A673 (cell line): ENCODE measurements at regions not wholly inside any gene's neighbourhood (a gene's known extent, or its start where the extent isn't known, plus 50 kb on each side); places are given as distances from the start of the nearest gene placed in this dataset.

ENCODE experiments used
- EZH2 ChIP-seq: fragments of 200-600 bp; sonication (generic); IDR thresholded peaks from 2 replicates; pipeline ENCODE4 v1.6.1; 2017; ENCODE audit warnings: borderline replicate concordance, low read depth, mild to moderate bottlenecking, mixed read lengths, antibody characterized with exemption, low read length; ENCODE audit not compliant: poor library complexity, severe bottlenecking
- TF ChIP-seq, protein P1 (sequence below): fragments of 300-800, 200-600 bp; sonication (generic); conservative IDR thresholded peaks from 2 replicates; pipeline ENCODE4 v1.5.1; 2017; ENCODE audit warnings: low read depth, mild to moderate bottlenecking, antibody characterized with exemption, low read length, moderate library complexity, mixed read lengths

- TF ChIP-seq, protein P1, sequence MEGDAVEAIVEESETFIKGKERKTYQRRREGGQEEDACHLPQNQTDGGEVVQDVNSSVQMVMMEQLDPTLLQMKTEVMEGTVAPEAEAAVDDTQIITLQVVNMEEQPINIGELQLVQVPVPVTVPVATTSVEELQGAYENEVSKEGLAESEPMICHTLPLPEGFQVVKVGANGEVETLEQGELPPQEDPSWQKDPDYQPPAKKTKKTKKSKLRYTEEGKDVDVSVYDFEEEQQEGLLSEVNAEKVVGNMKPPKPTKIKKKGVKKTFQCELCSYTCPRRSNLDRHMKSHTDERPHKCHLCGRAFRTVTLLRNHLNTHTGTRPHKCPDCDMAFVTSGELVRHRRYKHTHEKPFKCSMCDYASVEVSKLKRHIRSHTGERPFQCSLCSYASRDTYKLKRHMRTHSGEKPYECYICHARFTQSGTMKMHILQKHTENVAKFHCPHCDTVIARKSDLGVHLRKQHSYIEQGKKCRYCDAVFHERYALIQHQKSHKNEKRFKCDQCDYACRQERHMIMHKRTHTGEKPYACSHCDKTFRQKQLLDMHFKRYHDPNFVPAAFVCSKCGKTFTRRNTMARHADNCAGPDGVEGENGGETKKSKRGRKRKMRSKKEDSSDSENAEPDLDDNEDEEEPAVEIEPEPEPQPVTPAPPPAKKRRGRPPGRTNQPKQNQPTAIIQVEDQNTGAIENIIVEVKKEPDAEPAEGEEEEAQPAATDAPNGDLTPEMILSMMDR, result no peak
- TF ChIP-seq EZH2, result no peak
Observed at GRCh38 chr2:19073522-19073921, 284.9 kb downstream of the OSR1 start.
